Left renal pelvis (tissue), 4 donors: ENCODE measurements at regions not wholly inside any gene's neighbourhood (a gene's known extent, or its start where the extent isn't known, plus 50 kb on each side); places are given as distances from the start of the nearest gene placed in this dataset.
"Not testable (repeated sequence)": the region's sequence is repeated elsewhere in the genome, so short reads cannot be mapped to it uniquely, and the experiment has no call there.

Experiments
- DNase-seq, 4 donors: peaks; one replicate each; pipeline ENCODE4 v3.0.0-alpha.2; 2013; ENCODE audit warnings: low read depth in 4 of 4, low spot score in 3 of 4

DNA sequence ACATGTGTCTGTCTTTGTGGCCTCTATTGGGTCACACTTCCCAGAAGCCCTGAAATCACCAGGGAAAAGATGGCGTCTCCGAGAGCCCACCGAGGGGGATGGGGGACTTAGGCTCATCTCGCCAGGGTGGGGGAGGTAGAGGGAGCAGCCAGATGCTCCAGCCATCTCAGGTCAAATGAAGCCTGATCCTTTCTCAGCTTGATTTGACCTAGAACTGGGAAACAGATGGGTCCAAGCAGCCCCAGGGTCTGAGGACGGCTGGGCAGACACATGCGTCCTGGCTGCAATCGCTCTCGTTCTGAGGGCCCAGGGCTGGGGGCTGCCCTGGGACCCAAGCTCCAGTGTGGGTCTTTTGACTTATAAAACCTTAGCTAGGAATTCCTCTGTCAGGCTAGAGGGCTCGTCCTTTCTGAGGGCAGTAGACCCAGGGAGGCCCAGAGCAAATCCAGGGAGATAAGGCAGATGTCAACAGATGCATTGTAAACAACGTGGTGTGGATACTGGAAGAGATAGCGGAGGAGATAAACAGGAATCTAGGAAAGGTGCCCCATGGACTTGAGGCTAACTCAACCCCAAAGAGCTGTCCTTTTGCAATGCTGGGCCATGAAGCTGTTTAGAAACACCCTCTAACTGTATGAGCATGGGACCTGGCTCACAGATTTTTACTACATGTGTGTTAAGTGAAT, 127.7 kb downstream of the MYCN start:
- DNase-seq = no peak

- no peak for DNase-seq
Observed at GRCh38 chr2:16067444-16067843, 127.1 kb downstream of the MYCN start.

GRCh38 chr2:16067037-16067406, 126.7 kb downstream of the MYCN start:
- DNase-seq = no peak

DNA sequence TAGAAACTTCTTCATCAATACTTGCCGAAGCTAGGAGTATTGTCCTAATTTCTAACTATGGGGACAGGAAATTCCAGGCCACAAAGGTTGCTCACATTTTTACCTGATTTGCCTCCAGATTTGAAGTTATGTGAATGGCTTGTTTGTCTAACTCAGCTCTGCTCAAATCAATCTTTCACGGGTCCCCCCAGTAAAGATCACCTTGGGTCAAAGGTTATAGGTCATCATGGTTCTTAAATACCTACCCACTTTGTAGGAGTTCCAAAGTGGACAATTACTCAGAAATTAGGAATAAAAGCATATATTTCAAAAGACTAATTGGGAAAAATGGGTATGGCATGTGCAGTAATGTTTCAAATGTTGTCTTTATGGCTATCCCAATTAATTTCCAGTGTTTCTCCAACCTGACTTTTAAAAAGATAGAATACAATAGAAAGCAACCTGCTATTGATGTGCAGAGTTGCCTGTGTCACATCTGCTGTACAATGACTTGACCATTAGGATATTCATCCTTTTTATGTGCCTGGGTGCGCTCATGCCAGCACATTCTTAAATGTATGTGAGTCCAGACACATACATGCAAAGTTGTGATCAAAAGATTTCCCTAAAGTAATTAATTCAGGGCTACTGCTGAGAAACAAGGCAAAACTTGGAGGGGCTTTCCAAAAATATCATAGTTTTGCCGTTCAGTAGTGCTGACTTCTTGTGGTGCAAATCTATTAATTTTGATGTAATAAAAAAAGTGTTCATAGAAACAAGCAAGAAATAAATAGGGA, 126.1 kb downstream of the MYCN start:
- no peak for DNase-seq

- DNase-seq = not testable (repeated sequence)
Observed at GRCh38 chr2:16065272-16066069, 125.1 kb downstream of the MYCN start.

- DNase-seq = no peak
Observed at GRCh38 chr2:16064745-16065144, 124.4 kb downstream of the MYCN start.

DNA sequence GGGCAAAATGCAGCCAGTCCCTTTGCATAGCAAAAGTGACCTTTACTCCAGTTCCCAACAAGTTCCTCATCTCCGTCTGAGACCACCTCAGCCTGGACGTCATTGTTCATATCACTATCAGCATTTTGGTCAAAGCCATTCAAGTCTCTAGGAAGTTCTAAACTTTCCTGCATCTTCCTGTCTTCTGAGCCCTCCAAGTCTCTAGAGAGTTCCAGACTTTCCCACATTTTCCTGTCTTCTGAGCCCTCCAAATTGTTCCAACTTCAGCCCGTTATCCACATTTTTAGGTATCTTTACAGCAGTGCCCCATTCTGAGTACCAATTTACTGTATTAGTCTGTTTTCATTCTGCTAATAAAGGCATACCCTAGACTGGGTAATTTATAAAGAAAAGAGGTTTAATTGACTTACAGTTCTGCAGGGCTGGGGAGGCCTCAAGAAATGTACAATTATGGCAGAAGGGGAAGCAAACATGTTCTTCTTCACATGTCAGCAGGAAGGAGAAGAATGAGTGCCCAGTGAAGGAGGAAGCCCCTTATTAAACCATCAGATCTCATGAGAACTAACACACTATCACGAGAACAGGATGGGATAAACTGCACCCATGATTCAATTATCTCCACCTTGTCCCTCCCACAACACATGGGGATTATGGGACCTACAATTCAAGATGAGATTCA, 123.7 kb downstream of the MYCN start:
- DNase-seq = no peak

- DNase-seq = no peak
Observed at GRCh38 chr2:16063251-16063850, 123.0 kb downstream of the MYCN start.

DNA sequence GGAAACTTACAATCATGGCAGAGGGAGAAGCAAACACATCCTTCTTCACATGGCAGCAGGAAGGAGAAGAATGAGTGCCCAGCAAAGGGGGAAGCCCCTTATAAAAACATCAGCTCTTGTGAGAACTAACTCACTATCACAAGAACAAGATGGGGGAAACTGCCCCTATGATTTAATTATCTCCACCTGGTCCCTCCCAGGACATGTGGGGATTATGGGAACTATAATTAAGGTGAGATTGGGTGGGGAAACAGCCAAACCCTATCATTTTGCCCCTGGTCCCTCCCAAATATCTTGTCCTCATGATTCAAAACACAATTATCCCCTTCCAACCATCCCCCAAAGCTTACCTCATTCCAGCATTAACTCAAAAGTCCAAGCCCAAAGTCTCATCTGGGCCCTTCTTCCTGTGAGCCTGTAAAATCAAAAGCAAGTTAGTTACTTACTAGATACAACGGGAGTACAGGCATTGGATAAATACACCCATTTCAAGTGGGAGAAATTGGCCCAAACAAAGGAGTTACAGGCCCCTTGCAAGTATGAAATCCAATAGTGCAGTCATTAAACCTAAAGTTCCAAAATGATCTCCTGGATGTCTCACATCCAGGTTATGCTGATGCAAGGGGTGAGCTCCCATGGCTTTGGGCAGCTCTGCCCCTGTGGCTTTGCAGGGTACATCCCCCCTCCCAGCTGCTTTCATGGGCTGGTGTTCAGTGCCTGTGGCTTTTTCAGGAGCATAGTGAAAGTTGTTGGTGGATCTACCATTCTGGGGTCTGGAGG, 122.3 kb downstream of the MYCN start:
- DNase-seq = no peak

- no peak for DNase-seq
Observed at GRCh38 chr2:16061441-16062217, 121.3 kb downstream of the MYCN start.

GRCh38 chr2:16060936-16061338, 120.6 kb downstream of the MYCN start:
- DNase-seq = no peak

DNA sequence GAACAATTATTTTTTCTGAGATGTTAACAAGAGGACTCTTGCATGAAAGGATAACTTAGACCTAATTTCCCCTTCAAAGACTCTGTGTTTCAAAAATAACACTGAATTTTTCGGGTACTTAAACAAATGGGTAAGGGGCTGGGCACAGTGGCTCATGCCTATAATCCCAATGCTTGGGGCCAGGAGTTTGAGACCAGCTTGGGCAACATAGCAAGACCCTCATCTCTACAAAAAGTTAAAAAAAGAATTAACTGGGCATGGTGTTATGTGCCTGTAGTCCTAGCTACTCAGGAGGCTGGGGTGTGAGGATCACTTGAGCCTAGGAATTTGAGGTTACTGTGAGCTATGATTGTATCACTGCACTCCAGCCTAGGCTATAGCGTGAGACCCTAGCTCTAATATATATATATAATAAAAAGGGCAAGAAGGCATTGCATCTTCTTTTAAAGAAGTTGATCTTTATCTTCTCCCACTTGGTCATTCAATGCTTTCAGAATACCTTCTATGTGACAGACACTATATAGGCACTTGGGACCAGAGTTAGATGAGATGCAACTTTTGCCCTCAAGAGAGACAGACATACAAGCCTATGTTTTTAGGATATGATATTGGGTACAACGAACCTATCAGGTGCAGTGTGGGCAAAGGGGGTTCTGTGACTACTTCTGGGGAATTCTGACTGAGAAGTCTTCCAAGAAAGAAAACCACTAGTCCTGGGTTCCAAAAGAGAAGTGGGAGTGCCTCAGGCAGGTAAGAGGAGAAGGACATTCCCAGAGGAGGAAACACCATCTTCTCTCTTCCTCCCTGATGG, 120.0 kb downstream of the MYCN start:
- no peak for DNase-seq

- no peak for DNase-seq
Observed at GRCh38 chr2:16059393-16060016, 119.2 kb downstream of the MYCN start.

DNA sequence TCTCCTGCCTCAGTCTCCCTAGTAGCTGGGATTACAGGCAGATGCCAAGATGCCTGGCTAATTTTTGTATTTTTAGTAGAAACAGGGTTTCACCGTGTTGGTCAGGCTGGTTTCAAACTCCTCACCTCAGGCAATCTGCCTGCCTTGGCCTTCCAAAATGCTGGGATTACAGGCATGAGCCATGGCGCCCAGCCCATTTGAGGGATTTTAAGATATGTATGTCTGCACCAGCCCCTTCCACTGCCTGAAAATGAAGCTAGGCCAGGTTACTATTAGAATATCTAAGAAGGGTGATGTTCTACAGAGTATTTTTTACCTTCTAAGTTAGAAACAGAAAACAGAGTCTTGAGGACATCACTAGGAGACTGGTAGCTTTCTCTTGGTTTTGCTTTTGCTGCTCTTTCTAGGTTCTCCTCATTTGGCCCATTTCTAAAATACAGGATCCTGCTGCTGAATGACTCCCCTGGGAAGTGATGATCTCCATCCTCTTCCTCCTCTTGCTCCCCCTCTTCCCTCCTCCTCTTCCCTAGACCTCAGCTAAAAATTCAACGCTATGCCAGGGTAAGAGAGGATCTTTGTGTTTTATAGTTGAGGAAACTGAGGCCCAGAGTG, 118.5 kb downstream of the MYCN start:
- no peak for DNase-seq

DNA sequence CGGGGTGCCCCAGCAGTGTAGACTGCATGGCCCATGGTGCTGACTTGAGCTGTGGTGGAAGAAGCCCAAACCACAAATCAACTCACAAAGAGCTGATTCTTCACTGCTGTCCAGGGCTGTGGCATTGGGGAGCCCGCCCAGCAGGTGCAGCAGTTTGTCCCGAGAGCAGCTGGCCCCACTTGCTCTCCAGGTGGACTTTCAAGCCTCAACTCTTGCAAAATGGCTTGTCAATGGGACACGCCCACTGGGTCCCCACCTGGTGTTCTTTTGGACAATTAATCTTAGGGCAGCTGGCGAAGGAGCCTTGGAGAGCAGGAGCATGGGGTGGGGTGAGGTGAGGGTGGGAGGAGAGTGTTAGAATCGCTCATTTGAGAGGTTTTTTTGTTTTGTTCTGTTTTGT, 117.9 kb downstream of the MYCN start:
- no peak for DNase-seq

DNA sequence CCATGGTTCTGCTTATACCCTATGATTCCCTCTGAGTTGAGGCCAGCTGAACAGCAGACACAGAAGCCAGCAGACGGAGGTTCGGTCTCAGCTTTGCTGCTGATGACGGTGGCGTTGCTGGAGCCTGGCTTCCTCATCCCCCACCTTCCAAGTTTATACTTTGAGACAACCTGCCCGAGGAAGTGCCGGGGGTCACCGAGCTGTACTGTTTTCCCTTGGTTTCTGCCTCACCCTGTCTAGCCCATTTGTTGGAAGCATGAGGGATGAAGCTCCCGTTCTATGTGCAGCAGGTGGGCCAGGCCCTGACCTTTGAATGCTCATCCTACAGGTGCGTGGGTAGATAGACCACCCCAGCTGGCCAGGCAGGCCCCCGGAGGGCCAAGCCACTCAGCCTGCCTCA, 117.3 kb downstream of the MYCN start:
- no peak for DNase-seq

DNA sequence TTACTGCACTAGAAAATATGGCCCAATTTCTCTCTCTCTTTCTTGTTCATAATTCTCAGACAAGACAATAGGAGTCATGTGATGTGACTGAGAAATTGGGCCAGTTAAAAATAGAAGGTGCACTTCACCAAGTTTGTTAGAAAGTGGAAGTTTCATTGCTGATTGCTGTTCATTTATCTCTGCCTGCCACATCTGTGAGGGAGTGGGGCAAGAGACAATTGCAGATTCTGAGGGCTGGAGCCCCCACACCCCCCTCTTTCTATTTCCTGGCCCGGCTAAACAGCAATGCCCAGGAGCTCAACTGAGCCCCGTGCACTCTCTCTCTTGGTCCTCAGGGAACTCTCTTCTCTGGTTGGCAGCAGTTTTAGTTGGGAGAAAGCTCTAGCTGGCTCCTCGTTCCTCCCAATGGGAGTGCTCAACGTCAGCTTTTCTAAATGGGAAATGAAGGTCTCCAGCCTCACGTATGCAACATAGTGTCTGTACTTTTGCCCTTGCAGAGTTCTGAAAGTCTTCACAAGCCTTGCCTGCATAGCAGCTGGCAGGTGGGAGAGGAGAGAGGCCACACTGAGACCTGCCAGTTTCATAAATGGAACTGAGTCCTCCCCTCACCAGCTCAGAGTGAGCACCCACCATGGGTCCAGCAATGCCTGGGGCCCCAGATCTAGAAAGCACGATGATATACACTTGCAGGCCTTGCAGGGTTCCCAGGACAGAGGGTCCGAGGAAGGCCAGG, 115.7 kb downstream of the MYCN start:
- no peak for DNase-seq
